Left ventricle myocardium inferior (tissue), 1 donor: ENCODE measurements at regions not wholly inside any gene's neighbourhood (a gene's known extent, or its start where the extent isn't known, plus 50 kb on each side); places are given as distances from the start of the nearest gene placed in this dataset.

Experiments
- DNase-seq: peaks from one replicate; pipeline ENCODE4 v3.0.0-alpha.2; 2020
- H3K27ac ChIP-seq: fragments of 200-600 bp; replicated peaks from 2 replicates; pipeline ENCODE4 v1.8.0; 2021
- H3K27me3 ChIP-seq: fragments of 200-600 bp; 2 replicates; pipeline ENCODE4 v1.8.0; 2021; ENCODE audit warnings: low read depth
- H3K36me3 ChIP-seq: fragments of 200-600 bp; 2 replicates; pipeline ENCODE4 v1.8.0; 2021
- H3K4me1 ChIP-seq: fragments of 200-600 bp; 2 replicates; pipeline ENCODE4 v1.8.0; 2021
- H3K4me3 ChIP-seq: fragments of 200-600 bp; 2 replicates; pipeline ENCODE4 v1.8.0; 2021; ENCODE audit warnings: mild to moderate bottlenecking, moderate library complexity
- H3K9me3 ChIP-seq: fragments of 200-600 bp; replicated peaks from 2 replicates; pipeline ENCODE4 v1.8.0; 2021
- intact Hi-C: fragments of 100-400 bp; cut with micrococcal nuclease; formaldehyde crosslinking; loops from one replicate; pipeline ENCODE4 v1.11.0; 2022
- TF ChIP-seq, protein P1 (sequence below): fragments of 200-600 bp; IDR thresholded peaks from 2 replicates; pipeline ENCODE4 v1.8.0; 2021; ENCODE audit warnings: antibody characterized with exemption, mild to moderate bottlenecking, borderline replicate concordance
- donor health status: DM: no; HTN: yes; CAD: no; lungs with severe emphysema.

DNA sequence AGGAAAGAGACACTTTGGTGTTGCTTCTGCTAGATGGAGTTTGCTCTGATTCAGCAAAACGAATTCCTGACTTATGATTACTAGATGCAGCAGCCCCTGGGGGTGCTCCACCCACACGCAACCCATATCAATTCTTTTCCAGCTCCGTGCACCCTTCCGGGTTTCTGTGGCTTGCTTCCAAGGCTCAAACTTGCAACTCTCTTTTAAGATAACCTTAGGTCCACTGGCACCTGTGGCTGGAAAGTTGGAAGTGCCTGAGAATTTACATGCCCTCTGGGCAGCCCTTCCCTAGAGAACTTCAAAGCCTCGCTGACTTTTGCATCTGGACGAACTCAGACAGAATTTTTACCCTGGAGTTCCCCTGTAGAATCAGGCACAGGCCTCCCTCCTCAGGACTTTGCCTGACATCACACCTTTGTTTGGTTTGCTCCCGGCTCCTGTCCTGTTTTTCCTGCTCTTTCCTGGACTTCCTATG lies 224.9 kb downstream of the SNX18 start:
- TF ChIP-seq, protein P1, sequence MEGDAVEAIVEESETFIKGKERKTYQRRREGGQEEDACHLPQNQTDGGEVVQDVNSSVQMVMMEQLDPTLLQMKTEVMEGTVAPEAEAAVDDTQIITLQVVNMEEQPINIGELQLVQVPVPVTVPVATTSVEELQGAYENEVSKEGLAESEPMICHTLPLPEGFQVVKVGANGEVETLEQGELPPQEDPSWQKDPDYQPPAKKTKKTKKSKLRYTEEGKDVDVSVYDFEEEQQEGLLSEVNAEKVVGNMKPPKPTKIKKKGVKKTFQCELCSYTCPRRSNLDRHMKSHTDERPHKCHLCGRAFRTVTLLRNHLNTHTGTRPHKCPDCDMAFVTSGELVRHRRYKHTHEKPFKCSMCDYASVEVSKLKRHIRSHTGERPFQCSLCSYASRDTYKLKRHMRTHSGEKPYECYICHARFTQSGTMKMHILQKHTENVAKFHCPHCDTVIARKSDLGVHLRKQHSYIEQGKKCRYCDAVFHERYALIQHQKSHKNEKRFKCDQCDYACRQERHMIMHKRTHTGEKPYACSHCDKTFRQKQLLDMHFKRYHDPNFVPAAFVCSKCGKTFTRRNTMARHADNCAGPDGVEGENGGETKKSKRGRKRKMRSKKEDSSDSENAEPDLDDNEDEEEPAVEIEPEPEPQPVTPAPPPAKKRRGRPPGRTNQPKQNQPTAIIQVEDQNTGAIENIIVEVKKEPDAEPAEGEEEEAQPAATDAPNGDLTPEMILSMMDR, result peak; percentile 38
- H3K27me3 ChIP-seq, result no peaks in the 10 kb centered on the region
- no peak for DNase-seq
- no peak overlapping the region for H3K27ac ChIP-seq
- no peaks in the 10 kb centered on the region for H3K9me3 ChIP-seq
- peaks cover 29% of the 10 kb centered on the region for H3K4me1 ChIP-seq
- H3K36me3 ChIP-seq, result no peaks in the 10 kb centered on the region
- intact Hi-C loops, result no loop called here
- no peak overlapping the region for H3K4me3 ChIP-seq

DNA sequence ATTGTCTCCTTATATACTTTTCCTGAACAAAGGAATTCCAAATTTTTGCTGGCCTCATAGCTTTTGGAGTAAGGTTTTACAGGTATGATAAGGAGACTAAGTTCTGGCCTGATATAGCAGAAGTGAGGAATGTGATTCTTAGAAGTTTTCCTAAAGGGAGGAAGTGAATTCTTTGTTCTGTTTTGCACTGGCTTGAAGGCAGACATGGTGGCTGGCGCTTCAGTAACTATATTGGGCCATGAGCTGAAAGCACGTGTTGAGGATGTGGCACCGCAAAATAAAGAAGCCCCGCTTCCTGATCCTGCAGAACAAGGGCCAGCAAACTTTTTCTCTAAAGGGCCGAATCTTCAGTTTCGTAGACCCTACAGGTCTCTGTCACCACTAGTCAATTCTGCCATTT lies 224.2 kb downstream of the SNX18 start:
- intact Hi-C loops, result no loop called here
- Histone ChIP-seq H3K36me3 (no peaks in the 10 kb centered on the region), H3K4me1 (peaks cover 29% of the 10 kb centered on the region), H3K27me3 (no peaks in the 10 kb centered on the region), H3K27ac (no peak overlapping the region), H3K9me3 (no peaks in the 10 kb centered on the region), H3K4me3 (no peak overlapping the region)
- DNase-seq, result no peak
- TF ChIP-seq, protein P1, result no peak

DNA sequence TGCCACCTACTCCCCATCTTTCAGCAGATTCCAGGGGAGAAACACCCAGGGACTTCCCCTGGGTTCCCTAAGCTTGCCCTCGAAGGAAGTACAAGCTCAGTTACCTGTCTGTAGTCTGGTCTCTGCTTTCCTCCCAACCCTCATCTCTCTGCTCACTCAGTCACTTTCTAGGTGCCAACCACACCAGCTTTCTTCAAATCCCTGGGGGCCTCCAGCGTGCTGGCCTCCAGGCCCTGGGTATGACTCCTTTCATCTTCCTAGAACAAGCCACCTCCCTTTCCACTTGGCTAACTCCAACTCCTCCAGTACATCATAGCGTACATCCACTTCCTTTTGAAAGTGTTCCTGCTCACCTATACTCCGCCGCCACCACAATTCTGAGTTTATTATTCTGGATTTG lies 222.6 kb downstream of the SNX18 start:
- no peak overlapping the region for H3K27ac ChIP-seq
- TF ChIP-seq, protein P1, result no peak
- no peak for DNase-seq
- H3K27me3 ChIP-seq, result no peaks in the 10 kb centered on the region
- intact Hi-C loops, result no loop called here
- no peaks in the 10 kb centered on the region for H3K36me3 ChIP-seq
- no peaks in the 10 kb centered on the region for H3K9me3 ChIP-seq
- H3K4me1 ChIP-seq, result peaks cover 33% of the 10 kb centered on the region
- H3K4me3 ChIP-seq, result no peak overlapping the region

DNA sequence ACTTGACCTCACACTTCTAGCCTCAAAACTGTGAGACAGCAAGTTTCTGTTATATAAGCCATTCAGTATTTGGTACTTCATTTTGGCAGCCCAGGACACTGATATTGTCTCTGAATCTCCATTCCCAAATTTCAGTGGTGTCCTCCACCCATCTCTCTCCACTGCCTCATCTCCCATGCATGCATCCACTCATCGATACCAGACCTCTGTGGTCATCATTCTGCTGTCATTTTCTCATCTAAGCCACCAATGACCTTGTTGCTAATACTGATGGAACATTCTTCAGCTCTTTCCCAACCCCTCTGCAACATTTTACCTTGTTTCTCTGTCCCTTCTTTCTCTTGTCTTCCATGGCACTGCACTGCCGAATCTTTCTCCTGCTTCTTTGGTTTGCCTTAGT lies 221.8 kb downstream of the SNX18 start:
- TF ChIP-seq, protein P1, result no peak
- no peaks in the 10 kb centered on the region for H3K36me3 ChIP-seq
- intact Hi-C loops, result no loop called here
- no peak overlapping the region for H3K4me3 ChIP-seq
- no peaks in the 10 kb centered on the region for H3K27me3 ChIP-seq
- no peak overlapping the region for H3K27ac ChIP-seq
- H3K9me3 ChIP-seq, result no peaks in the 10 kb centered on the region
- peaks cover 31% of the 10 kb centered on the region for H3K4me1 ChIP-seq
- no peak for DNase-seq

DNA sequence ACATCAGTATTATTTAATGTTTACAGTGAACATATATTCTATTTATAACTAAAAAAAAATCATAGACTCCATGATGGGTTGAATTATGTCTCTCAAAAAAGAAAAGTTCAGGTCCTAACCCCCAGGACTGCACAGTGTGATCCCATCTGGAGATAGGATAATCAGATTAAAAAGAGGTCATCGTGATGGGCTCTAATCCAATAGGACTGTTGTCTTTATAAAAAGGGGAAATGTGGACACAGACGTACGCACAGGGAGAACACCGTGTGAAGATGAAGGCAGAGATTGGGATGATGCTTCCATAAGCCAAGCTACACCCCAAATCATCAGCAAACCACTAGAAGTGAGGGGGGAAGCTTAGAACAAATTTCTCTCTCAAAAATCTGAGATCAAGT lies 221.4 kb downstream of the SNX18 start:
- intact Hi-C loops, result no loop called here
- no peaks in the 10 kb centered on the region for H3K36me3 ChIP-seq

More for the DNA sequence above, 221.4 kb downstream of the SNX18 start:
- H3K9me3 ChIP-seq, result no peaks in the 10 kb centered on the region
- peaks cover 27% of the 10 kb centered on the region for H3K4me1 ChIP-seq
- DNase-seq, result no peak
- no peak overlapping the region for H3K4me3 ChIP-seq
- H3K27me3 ChIP-seq, result no peaks in the 10 kb centered on the region
- H3K27ac ChIP-seq, result no peak overlapping the region
- TF ChIP-seq, protein P1, result no peak
